CD14-positive monocyte (primary cell): ENCODE measurements at regions not wholly inside any gene's neighbourhood (a gene's known extent, or its start where the extent isn't known, plus 50 kb on each side); places are given as distances from the start of the nearest gene placed in this dataset.

Experiments used
- DNase-seq, 3 donors: peaks; one replicate each; pipeline ENCODE4 v3.0.0-alpha.2; 2011 to 2022
- H2AFZ ChIP-seq: 2 replicates; pipeline ENCODE4 v1.6.0; 2012; ENCODE audit warnings: mild to moderate bottlenecking, low read depth, low read length, inconsistent platforms; ENCODE audit not compliant: insufficient read depth, poor library complexity, severe bottlenecking
- H3K27ac ChIP-seq, 2 donors: 1 replicate in 1 of 2; 2 replicates in 1 of 2; pipeline ENCODE4 v1.5.1; 2012 to 2013; ENCODE audit warnings: low read length in 2 of 2, control low read depth in 1 of 2, inconsistent platforms in 1 of 2, low read depth in 1 of 2, mild to moderate bottlenecking in 1 of 2
- H3K27me3 ChIP-seq, 2 donors: one replicate each; pipeline versions ENCODE4 v1.6.0 to v1.6.1; 2011 to 2013; ENCODE audit warnings: low read length in 2 of 2; ENCODE audit not compliant: control insufficient read depth in 2 of 2, insufficient read depth in 2 of 2
- H3K36me3 ChIP-seq, 2 donors: replicated peaks in 1 of 2; 1 replicate in 1 of 2; 2 replicates in 1 of 2; pipeline versions ENCODE4 v1.5.1 to v1.6.1; 2012 to 2013; ENCODE audit warnings: low read length in 2 of 2, control low read depth in 1 of 2, inconsistent platforms in 1 of 2, mild to moderate bottlenecking in 1 of 2; ENCODE audit not compliant: insufficient read depth in 2 of 2, control insufficient read depth in 1 of 2
- H3K4me1 ChIP-seq, 2 donors: 1 replicate in 1 of 2; 2 replicates in 1 of 2; pipeline versions ENCODE4 v1.5.1 to v1.6.1; 2012 to 2013; ENCODE audit warnings: low read length in 2 of 2, control low read depth in 1 of 2, inconsistent platforms in 1 of 2, mild to moderate bottlenecking in 1 of 2, moderate library complexity in 1 of 2; ENCODE audit not compliant: insufficient read depth in 2 of 2, control insufficient read depth in 1 of 2
- H3K4me2 ChIP-seq: replicated peaks from 2 replicates; pipeline ENCODE3; 2012; ENCODE audit warnings: low read length, moderate library complexity, mild to moderate bottlenecking; ENCODE audit not compliant: poor library complexity, severe bottlenecking; ENCODE audit errors: extremely low read depth
- H3K4me3 ChIP-seq, 3 experiments: fragments of 200-600 bp in 1 of 3; sonication (generic) in 1 of 3; replicated peaks in 1 of 3; 1 replicate in 2 of 3; 2 replicates in 1 of 3; pipeline ENCODE4 v1.5.1; 2011 to 2013; ENCODE audit warnings: low read length in 3 of 3, mild to moderate bottlenecking in 3 of 3, control low read depth in 2 of 3, low read depth in 2 of 3, inconsistent platforms in 1 of 3, moderate library complexity in 1 of 3
- H3K79me2 ChIP-seq: 2 replicates; pipeline ENCODE4 v1.6.0; 2012; ENCODE audit warnings: mild to moderate bottlenecking, control low read depth, inconsistent platforms, low read length, moderate library complexity; ENCODE audit not compliant: insufficient read depth
- H3K9ac ChIP-seq: 2 replicates; pipeline ENCODE4 v1.6.0; 2017; ENCODE audit warnings: low read length, mild to moderate bottlenecking; ENCODE audit not compliant: insufficient read depth, poor library complexity, severe bottlenecking
- H3K9me3 ChIP-seq, 2 donors: replicated peaks in 1 of 2; 1 replicate in 1 of 2; 2 replicates in 1 of 2; pipeline versions ENCODE4 v1.5.1 to v1.6.1; 2012 to 2013; ENCODE audit warnings: low read length in 2 of 2, control low read depth in 1 of 2; ENCODE audit not compliant: control insufficient read depth in 1 of 2, insufficient read depth in 1 of 2
- H4K20me1 ChIP-seq: 2 replicates; pipeline ENCODE4 v1.6.0; 2012; ENCODE audit warnings: mild to moderate bottlenecking, low read length, control low read depth, moderate library complexity; ENCODE audit not compliant: insufficient read depth
- H3K27ac Mint-ChIP-seq, 7 donors: one replicate each; pipeline ENCODE4 v1.8.0; 2020; ENCODE audit warnings: mild to moderate bottlenecking in 7 of 7, mixed read lengths in 7 of 7, moderate library complexity in 6 of 7, inconsistent platforms in 2 of 7
- H3K27me3 Mint-ChIP-seq, 3 donors: one replicate each; pipeline ENCODE4 v1.8.0; 2021 to 2022; ENCODE audit warnings: low read depth in 3 of 3, mild to moderate bottlenecking in 3 of 3, mixed read lengths in 3 of 3, moderate library complexity in 3 of 3, inconsistent platforms in 1 of 3
- H3K36me3 Mint-ChIP-seq, 2 donors: one replicate each; pipeline ENCODE4 v1.8.0; 2020; ENCODE audit warnings: mixed read lengths in 2 of 2, inconsistent platforms in 1 of 2, mild to moderate bottlenecking in 1 of 2
- H3K4me1 Mint-ChIP-seq: one replicate; pipeline ENCODE4 v1.8.0; 2020; ENCODE audit warnings: mild to moderate bottlenecking, mixed read lengths
- H3K4me3 Mint-ChIP-seq, 2 donors: one replicate each; pipeline ENCODE4 v1.8.0; 2020; ENCODE audit warnings: mild to moderate bottlenecking in 2 of 2, mixed read lengths in 2 of 2, moderate library complexity in 1 of 2
- H3K9me3 Mint-ChIP-seq, 7 donors: one replicate each; pipeline ENCODE4 v1.8.0; 2020 to 2022; ENCODE audit warnings: mixed read lengths in 7 of 7, mild to moderate bottlenecking in 6 of 7, moderate library complexity in 6 of 7, inconsistent platforms in 2 of 7
- CTCF ChIP-seq: fragments of 200-600 bp; IDR thresholded peaks from one replicate; pipeline ENCODE4 v1.8.0; 2022; ENCODE audit warnings: antibody characterized with exemption, mild to moderate bottlenecking
- WGBS: methylation state at CpG from one replicate; pipeline ENCODE4 v1.1.5; 2013; ENCODE audit warnings: missing lambda C conversion rate; ENCODE audit not compliant: insufficient coverage; 5-methylcytosine and 5-hydroxymethylcytosine counted together
- intact Hi-C, 2 donors: fragments of 100-400 bp; cut with micrococcal nuclease; formaldehyde crosslinking; loops; one replicate each; pipeline versions ENCODE4 v1.15.0 to v1.15.1; 2023

GRCh38 chr9:26181836-26182235, 503.6 kb upstream of the TUSC1 start:
- Histone ChIP-seq H3K4me3 (no peak overlapping the region), H3K36me3 (no peaks in the 10 kb centered on the region), H4K20me1 (no peaks in the 10 kb centered on the region), H2AFZ (no peak overlapping the region), H3K9me3 (peaks cover 0 to 5% of the 10 kb centered on the region in 2 donors), H3K9ac (no peak overlapping the region), H3K79me2 (no peaks in the 10 kb centered on the region), H3K4me1 (no peaks in the 10 kb centered on the region), H3K4me2 (no peak overlapping the region), H3K27ac (no peak overlapping the region), H3K27me3 (no peaks in the 10 kb centered on the region)
- Mint-ChIP-seq H3K4me3 (no peak overlapping the region), H3K4me1 (no peaks in the 10 kb centered on the region), H3K36me3 (no peaks in the 10 kb centered on the region), H3K27ac (no peak overlapping the region), H3K27me3 (no peaks in the 10 kb centered on the region), H3K9me3 (peaks cover 0 to 9% (median 6%) of the 10 kb centered on the region in 7 donors)
- TF ChIP-seq CTCF, result no peak
- intact Hi-C loops, result no loop called here
- WGBS, result no CpG with 5 or more reads among the region's 2 CpGs
- no peak for DNase-seq

GRCh38 chr9:26176628-26177027, 498.4 kb upstream of the TUSC1 start:
- no peak for TF ChIP-seq CTCF
- no peaks in the 10 kb centered on the region for H3K27me3 ChIP-seq
- peaks cover 0 to 2% of the 10 kb centered on the region in 2 donors for H3K9me3 ChIP-seq
- H3K79me2 ChIP-seq, result no peaks in the 10 kb centered on the region
- H3K4me1 ChIP-seq, result no peaks in the 10 kb centered on the region
- no peaks in the 10 kb centered on the region for H3K27me3 Mint-ChIP-seq
- H3K4me3 ChIP-seq, result no peak overlapping the region
- H3K4me1 Mint-ChIP-seq, result no peaks in the 10 kb centered on the region
- no peak for DNase-seq
- no CpG with 5 or more reads among the region's 1 CpG for WGBS
- H4K20me1 ChIP-seq, result no peaks in the 10 kb centered on the region
- no peak overlapping the region for H2AFZ ChIP-seq
- H3K9ac ChIP-seq, result no peak overlapping the region
- intact Hi-C loops, result no loop called here
- no peak overlapping the region for H3K27ac ChIP-seq
- H3K36me3 ChIP-seq, result no peaks in the 10 kb centered on the region
- H3K27ac Mint-ChIP-seq, result no peak overlapping the region
- no peak overlapping the region for H3K4me3 Mint-ChIP-seq
- H3K36me3 Mint-ChIP-seq, result no peaks in the 10 kb centered on the region
- H3K9me3 Mint-ChIP-seq, result peaks cover 0 to 10% (median 2%) of the 10 kb centered on the region in 7 donors
- H3K4me2 ChIP-seq, result no peak overlapping the region
